Fibroblast of upper back skin (primary cell): ENCODE measurements at regions not wholly inside any gene's neighbourhood (a gene's known extent, or its start where the extent isn't known, plus 50 kb on each side); places are given as distances from the start of the nearest gene placed in this dataset.

Source experiments
- DNase-seq: peaks from one replicate; pipeline ENCODE4 v3.0.0-alpha.2; 2013

DNA sequence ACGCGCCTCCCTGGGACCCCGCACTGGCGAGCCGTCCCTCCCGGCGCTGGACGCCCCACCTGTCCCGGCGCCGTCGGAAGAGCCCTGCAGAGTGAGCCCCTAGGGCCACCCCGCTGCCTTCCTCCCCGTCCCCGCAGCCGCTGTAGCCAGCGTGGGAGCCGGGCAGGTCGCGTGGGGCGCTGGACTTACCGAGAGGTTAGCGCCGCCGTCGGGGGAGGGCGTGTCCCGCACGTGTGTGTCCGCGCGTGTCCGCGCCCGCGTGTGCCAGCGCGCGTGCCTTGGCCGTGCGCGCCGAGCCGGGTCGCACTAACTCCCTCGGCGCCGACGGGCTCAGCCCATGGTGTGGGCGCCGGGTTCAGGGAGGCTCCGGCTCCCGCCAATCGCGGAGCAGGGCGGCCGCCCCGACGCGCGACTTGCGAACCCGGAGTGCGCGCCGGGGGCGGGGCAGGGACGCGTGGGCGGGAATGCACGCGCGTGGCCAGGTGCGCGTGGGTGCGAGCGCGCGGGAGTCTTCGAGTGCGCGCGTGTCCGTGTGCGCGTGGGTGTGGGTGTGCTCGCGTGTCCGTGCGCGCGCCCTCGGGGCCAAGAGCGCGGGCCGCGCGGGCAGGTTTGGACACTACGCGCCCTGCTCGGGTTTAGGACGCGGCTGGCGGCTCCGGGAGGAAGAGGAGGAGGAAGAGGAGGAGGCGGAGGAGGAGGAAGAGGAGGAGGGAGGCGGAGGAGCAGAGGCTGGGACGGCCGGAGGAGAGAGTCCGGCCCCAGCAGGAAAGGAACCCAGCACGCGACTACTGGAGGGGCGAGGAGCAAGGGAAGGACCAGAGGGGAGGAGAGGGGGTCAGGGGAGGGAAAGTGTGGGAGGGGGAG lies 145.2 kb upstream of the ETS2 start:
- no peak for DNase-seq

GRCh38 chr21:38661197-38661871 lies 144.4 kb upstream of the ETS2 start:
- DNase-seq = no peak

- peak; percentile 80 for DNase-seq
These were observed 143.7 kb upstream of the ETS2 start for GRCh38 chr21:38661889-38662568.

DNA sequence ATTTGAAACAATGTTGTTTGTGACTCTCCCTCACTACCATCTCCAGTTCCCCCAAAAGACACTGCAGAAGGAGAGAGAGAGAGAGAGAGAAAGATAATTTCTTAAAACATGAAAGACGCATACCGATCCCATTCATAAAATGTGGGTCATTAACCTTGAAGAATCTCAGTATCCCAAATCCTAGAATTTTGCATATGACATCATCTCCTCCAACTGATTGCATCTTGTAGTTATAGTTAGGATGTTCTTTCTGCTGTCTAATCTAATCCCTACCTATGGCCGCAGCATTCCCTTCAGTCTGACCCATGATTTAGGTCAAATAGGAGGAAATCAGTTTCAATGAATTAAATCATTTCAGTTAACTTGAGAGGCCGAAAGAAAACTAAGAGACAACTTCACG lies 142.4 kb upstream of the ETS2 start:
- no peak for DNase-seq

DNA sequence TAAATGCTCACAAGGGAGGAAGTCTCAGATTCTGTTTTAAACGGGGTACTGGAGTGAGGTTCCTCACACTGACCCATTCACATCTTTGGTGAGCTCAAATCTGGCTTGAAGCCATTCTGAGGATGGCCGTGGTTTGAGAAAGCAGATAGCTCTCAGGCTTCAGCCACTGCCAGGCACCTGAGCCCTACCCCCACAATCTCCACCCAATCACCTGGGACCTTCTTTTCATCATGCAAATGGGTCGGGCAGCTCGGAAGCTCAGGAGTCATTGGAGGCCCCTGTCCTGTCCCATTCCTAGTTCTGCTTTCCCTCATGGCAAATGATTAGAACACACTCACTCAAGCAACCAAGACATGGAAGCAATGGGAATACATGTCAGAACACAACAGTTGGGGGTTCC lies 141.4 kb upstream of the ETS2 start:
- no peak for DNase-seq

DNA sequence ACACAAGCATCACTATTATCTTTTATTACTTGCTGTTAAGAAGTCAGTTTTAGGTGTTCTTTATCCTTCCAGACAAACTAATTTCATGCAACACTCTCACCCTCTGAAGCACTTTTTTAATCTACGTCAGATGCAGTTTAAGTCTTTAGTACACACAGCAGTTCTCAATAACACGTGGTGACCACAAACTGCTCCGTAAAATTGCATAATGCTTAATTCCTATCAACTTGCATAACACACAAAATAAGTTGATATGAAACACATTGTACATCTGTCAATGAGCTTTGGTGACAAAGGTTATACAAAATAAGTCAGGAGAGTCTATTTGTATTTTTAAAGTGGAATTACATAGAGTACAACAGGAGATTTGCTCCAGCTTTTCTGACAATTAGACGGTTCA lies 140.9 kb upstream of the ETS2 start:
- DNase-seq = peak; percentile 76

GRCh38 chr21:38667291-38667870 lies 138.3 kb upstream of the ETS2 start:
- no peak for DNase-seq

DNA sequence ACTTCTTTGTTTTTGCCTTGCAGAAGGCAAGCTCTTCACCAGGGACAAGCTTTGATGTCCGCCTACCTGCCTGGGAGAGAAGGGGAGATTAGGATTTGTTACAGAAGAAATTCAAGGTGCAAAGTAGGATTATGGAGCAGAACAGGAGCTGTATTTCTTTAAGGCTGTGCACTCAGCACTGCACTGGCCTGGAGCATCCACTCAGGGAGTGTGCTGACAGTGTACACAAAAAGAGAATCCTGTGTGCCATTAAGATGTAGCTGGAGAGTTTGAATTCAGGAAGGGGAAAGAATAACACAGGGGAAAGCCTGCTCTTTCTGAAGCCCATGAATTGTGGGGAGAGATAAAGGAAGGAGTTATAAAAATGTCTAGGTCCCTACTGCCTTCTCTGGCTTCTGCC lies 137.7 kb upstream of the ETS2 start:
- DNase-seq = no peak

DNA sequence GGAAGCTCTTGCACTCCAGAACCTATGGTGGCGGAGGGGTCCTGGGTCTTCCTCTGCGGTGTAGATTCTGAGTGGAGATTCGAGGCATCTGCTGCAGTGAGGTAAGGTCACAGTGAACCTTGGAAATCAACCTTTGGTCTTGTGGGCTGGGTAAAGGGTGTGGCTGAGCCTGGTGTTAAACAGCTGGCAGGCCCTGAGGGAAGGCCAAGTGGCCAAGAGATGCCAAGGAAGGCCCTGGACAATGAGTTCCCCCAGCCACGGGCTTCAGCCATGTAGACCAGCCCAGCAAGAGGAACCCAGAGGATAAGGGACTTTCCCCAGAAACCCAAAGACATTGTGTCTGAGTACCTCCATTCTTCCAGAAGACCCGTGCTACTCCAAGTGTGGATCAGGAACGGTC lies 137.2 kb upstream of the ETS2 start:
- DNase-seq = no peak

GRCh38 chr21:38669186-38669585 lies 136.5 kb upstream of the ETS2 start:
- peak; percentile 48 for DNase-seq

- no peak for DNase-seq
These were observed 134.9 kb upstream of the ETS2 start for GRCh38 chr21:38670861-38671260.

- peak; percentile 65 for DNase-seq
These were observed 134.0 kb upstream of the ETS2 start for GRCh38 chr21:38671773-38672172.

DNA sequence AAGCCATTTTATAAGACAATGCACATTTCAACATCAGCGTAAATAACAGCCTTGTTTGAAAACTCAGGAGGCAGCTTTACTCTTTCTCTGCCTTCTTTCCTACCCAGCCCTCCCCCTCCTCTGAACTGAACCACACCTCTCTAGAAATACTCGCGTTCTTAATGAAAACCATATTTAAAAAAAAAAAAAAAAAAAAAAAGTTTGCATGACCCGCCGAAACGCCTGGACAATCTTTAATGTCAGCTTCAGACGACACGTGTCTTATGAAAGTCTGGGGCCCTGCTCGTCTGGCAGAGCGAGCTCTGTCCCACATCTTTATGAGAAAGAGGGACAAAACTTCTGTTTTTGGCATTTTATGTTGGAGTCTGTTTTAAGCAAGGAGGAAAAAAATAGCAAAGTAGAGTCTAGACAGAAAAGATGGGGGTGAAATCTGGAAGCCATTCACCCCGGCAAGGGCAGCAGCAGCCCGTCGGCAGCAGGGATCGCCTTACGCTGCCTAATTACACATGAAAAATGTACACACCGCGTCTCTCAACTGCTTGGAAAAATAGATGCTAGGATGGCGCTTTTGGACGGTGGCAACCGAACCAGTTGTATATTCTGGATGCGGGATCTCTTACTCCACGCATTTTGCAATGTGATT lies 130.4 kb upstream of the ETS2 start:
- peak; percentile 31 for DNase-seq

DNA sequence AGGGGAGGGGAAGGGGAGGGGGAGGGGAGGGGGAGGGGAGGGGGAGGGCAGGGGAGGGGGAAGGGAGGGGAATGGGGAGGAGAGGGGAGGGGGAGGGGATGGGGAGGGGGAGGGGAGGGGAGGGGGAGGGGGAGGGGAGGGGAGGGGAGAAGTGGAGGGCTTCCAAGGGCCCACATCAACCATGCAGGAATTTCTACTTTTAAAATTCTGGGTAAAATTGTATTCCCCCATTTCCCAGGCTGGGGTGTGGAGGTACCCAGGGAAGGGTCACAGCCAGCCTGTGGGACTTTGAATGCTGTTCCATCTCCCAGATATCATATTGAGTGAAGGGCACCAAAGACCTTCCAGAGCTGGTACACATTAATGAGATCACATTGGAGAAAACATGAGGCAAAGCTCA lies 126.9 kb upstream of the ETS2 start:
- no peak for DNase-seq

DNA sequence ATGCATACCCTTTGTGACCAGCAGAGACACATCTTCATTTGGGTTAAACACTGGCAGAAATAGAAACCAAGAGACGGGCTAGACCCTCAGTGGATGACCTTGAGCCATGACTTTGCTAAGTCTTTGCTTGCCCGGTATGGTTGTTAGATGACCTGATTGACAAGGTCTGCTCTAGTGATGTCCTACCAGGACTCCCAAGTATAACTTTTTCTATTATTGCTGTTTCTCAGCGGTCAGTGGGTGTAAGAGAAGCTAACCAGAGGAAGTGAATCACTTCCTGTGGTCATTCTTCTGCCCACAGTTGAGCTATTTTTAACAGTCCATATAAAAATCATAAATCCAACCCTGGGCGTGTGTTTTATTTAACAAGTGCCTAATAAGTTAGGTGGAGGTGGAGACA lies 126.2 kb upstream of the ETS2 start:
- peak; percentile 67 for DNase-seq

DNA sequence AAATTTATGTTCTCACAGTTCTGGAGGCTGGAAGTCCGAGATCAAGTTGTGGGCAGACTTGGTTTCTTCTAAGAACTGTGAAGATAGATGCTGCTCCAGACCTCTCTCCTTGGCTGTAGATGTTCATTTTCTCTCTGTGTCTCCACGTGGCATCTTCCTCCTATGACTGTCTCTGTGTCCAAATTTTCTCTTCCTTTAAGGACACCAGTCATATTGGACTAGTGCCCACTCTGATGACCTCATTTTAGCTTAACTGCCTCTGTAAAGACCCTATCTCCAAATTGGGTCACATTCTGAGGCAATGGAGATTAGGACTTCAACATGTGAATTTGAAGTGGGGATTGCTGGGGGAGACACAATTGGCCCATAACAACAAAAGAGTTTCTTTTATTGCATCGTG lies 125.3 kb upstream of the ETS2 start:
- no peak for DNase-seq

DNA sequence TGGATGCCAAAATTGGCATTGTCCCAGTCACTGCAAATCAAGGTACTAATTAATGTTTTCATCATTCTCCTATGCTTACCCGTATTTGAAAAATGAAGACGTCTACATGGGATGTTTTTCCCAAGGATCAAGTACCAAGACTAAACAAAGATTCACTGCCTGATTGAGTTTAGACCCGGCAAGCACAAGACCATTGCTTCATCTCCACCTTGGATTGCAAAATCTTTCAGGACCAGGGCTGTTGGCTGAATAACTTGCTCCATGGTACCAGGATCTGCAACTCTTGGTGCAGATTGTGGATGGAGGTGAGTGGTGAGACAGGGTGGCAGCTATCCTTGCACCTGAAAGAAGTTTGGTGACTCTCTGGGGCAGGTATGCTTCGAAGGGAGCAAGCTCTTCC lies 122.5 kb upstream of the ETS2 start:
- DNase-seq = no peak

DNA sequence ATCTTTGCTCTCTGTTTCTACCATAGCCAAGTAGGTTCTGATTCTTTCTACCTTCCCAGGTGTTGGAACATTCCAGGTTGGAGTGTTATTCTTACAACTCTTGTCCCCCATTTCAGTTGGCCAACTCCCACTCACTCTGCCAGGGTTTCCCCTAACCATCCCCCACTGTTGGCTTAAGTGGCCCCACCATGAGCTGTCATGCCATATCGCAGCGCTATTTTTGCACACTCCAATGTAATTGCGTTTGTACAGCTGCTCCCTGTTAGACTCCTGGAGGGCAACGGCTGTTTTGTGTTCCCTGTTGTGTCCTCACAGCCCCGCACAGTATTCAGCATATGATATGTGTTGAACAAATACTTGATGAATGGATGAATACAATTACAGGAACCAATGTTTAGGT lies 117.7 kb upstream of the ETS2 start:
- DNase-seq = no peak

DNA sequence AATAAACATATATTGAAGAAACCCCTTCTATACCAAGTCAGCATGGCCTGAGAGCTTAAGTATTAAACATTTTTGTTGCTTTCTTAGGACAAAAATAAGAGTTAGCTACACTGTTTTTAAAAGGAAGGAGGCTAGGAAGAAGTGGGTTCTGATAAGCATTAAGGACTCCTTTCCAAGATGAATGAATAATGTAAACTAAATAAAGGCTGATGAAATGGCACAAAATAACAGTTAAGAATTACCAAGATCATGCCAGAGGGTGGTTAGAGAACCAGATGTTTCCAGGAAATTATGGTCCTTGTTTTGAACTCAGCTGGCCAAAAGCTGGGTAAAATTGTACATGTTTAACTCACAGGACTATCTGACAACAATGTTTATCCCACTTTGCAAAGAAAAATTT lies 114.1 kb upstream of the ETS2 start:
- no peak for DNase-seq

GRCh38 chr21:38696579-38696978 lies 109.2 kb upstream of the ETS2 start:
- no peak for DNase-seq

GRCh38 chr21:38699048-38699447 lies 106.7 kb upstream of the ETS2 start:
- no peak for DNase-seq

DNA sequence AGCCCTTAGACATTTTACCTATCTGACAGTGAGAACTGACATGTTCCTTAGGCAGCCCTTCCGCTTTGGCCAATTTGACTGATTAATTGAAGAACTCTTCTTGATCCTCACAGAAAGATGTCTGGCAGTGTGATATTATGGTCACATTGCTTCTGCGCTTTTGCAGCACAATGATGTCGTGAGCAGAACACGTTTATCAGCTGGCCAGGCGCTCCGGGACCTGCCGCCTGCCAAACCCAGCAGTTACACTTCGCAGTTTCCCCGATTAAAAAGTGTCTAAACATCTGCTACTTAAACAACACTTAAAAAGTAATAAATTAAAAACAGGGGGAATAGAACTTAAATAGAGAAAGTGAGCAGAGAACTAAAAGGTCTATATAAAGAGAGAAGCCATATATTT lies 103.5 kb upstream of the ETS2 start:
- no peak for DNase-seq

DNA sequence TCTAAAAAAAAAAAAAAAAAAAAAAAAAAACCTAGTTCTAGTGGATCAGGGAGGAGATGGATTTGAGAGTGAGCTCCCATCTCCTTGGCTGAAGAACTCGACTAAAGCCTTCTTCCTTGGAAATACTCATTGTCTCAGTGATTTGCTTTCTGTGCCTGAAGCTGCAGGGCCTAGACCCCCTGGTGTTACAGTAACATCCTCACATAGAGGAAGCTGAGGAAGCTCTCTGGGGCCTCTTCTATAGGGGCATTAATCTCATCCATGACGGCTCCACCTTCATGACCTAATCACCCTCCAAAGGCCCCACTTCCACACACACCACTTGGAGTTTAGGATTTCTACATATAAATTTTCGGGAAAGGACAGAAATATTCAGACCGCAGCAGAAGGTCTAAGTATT lies 95.9 kb upstream of the ETS2 start:
- DNase-seq = no peak
